ENCODE measurements at regions not wholly inside any gene's neighbourhood (a gene's known extent, or its start where the extent isn't known, plus 50 kb on each side); places are given as distances from the start of the nearest gene placed in this dataset.

- Histone ChIP-seq H3K27ac (ENCODE audit: low read depth in 1 of 2, low read length in 2 of 2) (no peak overlapping the region), H3K4me3 (replicated peaks in 1 of 3; ENCODE audit: low read depth in 2 of 3, low read length in 3 of 3) (no peak overlapping the region), H3K9me3 (replicated peaks in 1 of 2; ENCODE audit: control insufficient read depth in 1 of 2, insufficient read depth in 1 of 2, low read length in 2 of 2) (no peaks in the 10 kb centered on the region), H3K9ac (ENCODE audit: insufficient read depth, low read length, poor library complexity, severe bottlenecking) (no peak overlapping the region), H3K79me2 (ENCODE audit: insufficient read depth, low read length) (no peaks in the 10 kb centered on the region), H3K4me1 (ENCODE audit: control insufficient read depth in 1 of 2, insufficient read depth in 2 of 2, low read length in 2 of 2) (no peaks in the 10 kb centered on the region), H2AFZ (ENCODE audit: insufficient read depth, low read depth, low read length, poor library complexity, severe bottlenecking) (no peak overlapping the region), H3K27me3 (ENCODE audit: control insufficient read depth in 2 of 2, insufficient read depth in 2 of 2, low read length in 2 of 2) (no peaks in the 10 kb centered on the region), H3K4me2 (replicated peaks; ENCODE audit: extremely low read depth, low read length, poor library complexity, severe bottlenecking) (no peak overlapping the region), H3K36me3 (replicated peaks in 1 of 2; ENCODE audit: control insufficient read depth in 1 of 2, insufficient read depth in 2 of 2, low read length in 2 of 2) (no peaks in the 10 kb centered on the region), H4K20me1 (ENCODE audit: insufficient read depth, low read length) (no peaks in the 10 kb centered on the region)
- 88% methylated on average over 2 of the region's 5 CpGs for WGBS (ENCODE audit: insufficient coverage)
- Mint-ChIP-seq H3K36me3 (no peaks in the 10 kb centered on the region), H3K4me3 (no peak overlapping the region), H3K27ac (no peak overlapping the region), H3K4me1 (no peaks in the 10 kb centered on the region), H3K9me3 (peaks cover 0 to 5% (median 2%) of the 10 kb centered on the region in 7 donors), H3K27me3 (ENCODE audit: low read depth in 3 of 3) (no peaks in the 10 kb centered on the region)
- no peak for TF ChIP-seq CTCF (IDR thresholded peaks at IDR 0.05)
- intact Hi-C loops (cut with micrococcal nuclease): no loop called here
- DNase-seq: no peak
Observed at GRCh38 chr5:152487130-152487529, 82.1 kb upstream of the NMUR2 start.

GRCh38 chr5:152488869-152489268 lies 83.8 kb upstream of the NMUR2 start:
- no peak overlapping the region for H3K27ac Mint-ChIP-seq
- Histone ChIP-seq H3K27me3 (ENCODE audit: control insufficient read depth in 2 of 2, insufficient read depth in 2 of 2, low read length in 2 of 2) (no peaks in the 10 kb centered on the region), H2AFZ (ENCODE audit: insufficient read depth, low read depth, low read length, poor library complexity, severe bottlenecking) (no peak overlapping the region), H3K36me3 (replicated peaks in 1 of 2; ENCODE audit: control insufficient read depth in 1 of 2, insufficient read depth in 2 of 2, low read length in 2 of 2) (no peaks in the 10 kb centered on the region), H3K79me2 (ENCODE audit: insufficient read depth, low read length) (no peaks in the 10 kb centered on the region), H3K27ac (ENCODE audit: low read depth in 1 of 2, low read length in 2 of 2) (no peak overlapping the region), H3K4me2 (replicated peaks; ENCODE audit: extremely low read depth, low read length, poor library complexity, severe bottlenecking) (no peak overlapping the region), H3K9ac (ENCODE audit: insufficient read depth, low read length, poor library complexity, severe bottlenecking) (no peak overlapping the region), H3K4me1 (ENCODE audit: control insufficient read depth in 1 of 2, insufficient read depth in 2 of 2, low read length in 2 of 2) (no peaks in the 10 kb centered on the region), H3K9me3 (replicated peaks in 1 of 2; ENCODE audit: control insufficient read depth in 1 of 2, insufficient read depth in 1 of 2, low read length in 2 of 2) (no peaks in the 10 kb centered on the region), H4K20me1 (ENCODE audit: insufficient read depth, low read length) (no peaks in the 10 kb centered on the region), H3K4me3 (replicated peaks in 1 of 3; ENCODE audit: low read depth in 2 of 3, low read length in 3 of 3) (no peak overlapping the region)
- no peak overlapping the region for H3K4me3 Mint-ChIP-seq
- TF ChIP-seq CTCF (IDR thresholded peaks at IDR 0.05): no peak
- intact Hi-C loops (cut with micrococcal nuclease): no loop called here
- H3K27me3 Mint-ChIP-seq (ENCODE audit: low read depth in 3 of 3): peaks cover 0 to under 1% (median 0%) of the 10 kb centered on the region in 3 donors
- 33% methylated on average over 2 of the region's 2 CpGs for WGBS (ENCODE audit: insufficient coverage)
- H3K9me3 Mint-ChIP-seq: peaks cover 0 to 5% (median 0%) of the 10 kb centered on the region in 7 donors
- peak in 2 of 3 donors; percentile 2 to 24 for DNase-seq
- no peaks in the 10 kb centered on the region for H3K4me1 Mint-ChIP-seq
- H3K36me3 Mint-ChIP-seq: no peaks in the 10 kb centered on the region
